Hepatocyte (in vitro differentiated cells): ENCODE measurements at regions not wholly inside any gene's neighbourhood (a gene's known extent, or its start where the extent isn't known, plus 50 kb on each side); places are given as distances from the start of the nearest gene placed in this dataset.

Experiments
- DNase-seq: peaks from one replicate; pipeline ENCODE4 v3.0.0-alpha.2; 2016; ENCODE audit warnings: low spot score
- H2AFZ ChIP-seq: fragments of 200-600 bp; sonication (generic); 2 replicates; pipeline ENCODE4 v1.6.0; 2016; ENCODE audit warnings: antibody characterized with exemption, mild to moderate bottlenecking
- H3K27ac ChIP-seq: fragments of 200-600 bp; sonication (generic); 2 replicates; pipeline ENCODE4 v1.5.1; 2016; ENCODE audit warnings: mild to moderate bottlenecking
- H3K27me3 ChIP-seq: fragments of 200-600 bp; sonication (generic); 2 replicates; pipeline ENCODE4 v1.6.1; 2016
- H3K36me3 ChIP-seq: fragments of 200-600 bp; sonication (generic); replicated peaks from 2 replicates; pipeline ENCODE4 v1.5.1; 2016; ENCODE audit warnings: low read depth; ENCODE audit not compliant: insufficient read depth
- H3K4me1 ChIP-seq: fragments of 200-600 bp; sonication (generic); 2 replicates; pipeline ENCODE4 v1.5.1; 2016; ENCODE audit warnings: mild to moderate bottlenecking, moderate library complexity; ENCODE audit not compliant: insufficient read depth
- H3K4me2 ChIP-seq: fragments of 200-600 bp; sonication (generic); 2 replicates; pipeline ENCODE4 v1.6.0; 2016
- H3K4me3 ChIP-seq: fragments of 200-600 bp; sonication (generic); 2 replicates; pipeline ENCODE4 v1.5.1; 2016; ENCODE audit warnings: mild to moderate bottlenecking
- H3K79me2 ChIP-seq: fragments of 200-600 bp; sonication (generic); 2 replicates; pipeline ENCODE4 v1.6.0; 2017; ENCODE audit warnings: mild to moderate bottlenecking
- H3K9me2 ChIP-seq: fragments of 200-600 bp; sonication (generic); replicated peaks from 2 replicates; pipeline ENCODE4 v1.6.0; 2017; ENCODE audit warnings: mild to moderate bottlenecking; ENCODE audit not compliant: insufficient read depth
- H3K9me3 ChIP-seq: fragments of 200-600 bp; sonication (generic); 2 replicates; pipeline ENCODE4 v1.5.1; 2016; ENCODE audit warnings: low read depth, mild to moderate bottlenecking
- H4K20me1 ChIP-seq: fragments of 200-600 bp; sonication (generic); 2 replicates; pipeline ENCODE4 v1.6.0; 2016; ENCODE audit warnings: mild to moderate bottlenecking; ENCODE audit not compliant: insufficient read depth, poor library complexity, severe bottlenecking
- EZH2 ChIP-seq: fragments of 200-600 bp; sonication (generic); IDR thresholded peaks from 2 replicates; pipeline ENCODE4 v1.6.1; 2016; ENCODE audit warnings: antibody characterized with exemption, mild to moderate bottlenecking, borderline replicate concordance
- EZH2phosphoT487 ChIP-seq: fragments of 200-600 bp; sonication (generic); IDR thresholded peaks from one replicate; pipeline ENCODE4 v1.6.1; 2018; ENCODE audit warnings: antibody characterized with exemption, mild to moderate bottlenecking, low read depth, moderate library complexity; ENCODE audit not compliant: unreplicated experiment, severe bottlenecking
- WGBS: methylation state at CpG from one replicate; pipeline ENCODE4 v1.1.6; 2016; ENCODE audit warnings: low lambda C conversion rate; ENCODE audit errors: missing lambda C conversion rate; 5-methylcytosine and 5-hydroxymethylcytosine counted together
- TF ChIP-seq, protein P1 (sequence below): fragments of 200-600 bp; sonication (generic); IDR thresholded peaks from 2 replicates; pipeline ENCODE4 v1.5.1; 2016; ENCODE audit warnings: antibody characterized with exemption, mild to moderate bottlenecking; ENCODE audit not compliant: poor library complexity

- no peaks in the 10 kb centered on the region for H3K9me2 ChIP-seq
- H2AFZ ChIP-seq = no peak overlapping the region
- no peaks in the 10 kb centered on the region for H3K79me2 ChIP-seq
- no peak overlapping the region for H3K4me3 ChIP-seq
- H3K27ac ChIP-seq = no peak overlapping the region
- H3K36me3 ChIP-seq = no peaks in the 10 kb centered on the region
- no peak for TF ChIP-seq EZH2phosphoT487
- TF ChIP-seq, protein P1, sequence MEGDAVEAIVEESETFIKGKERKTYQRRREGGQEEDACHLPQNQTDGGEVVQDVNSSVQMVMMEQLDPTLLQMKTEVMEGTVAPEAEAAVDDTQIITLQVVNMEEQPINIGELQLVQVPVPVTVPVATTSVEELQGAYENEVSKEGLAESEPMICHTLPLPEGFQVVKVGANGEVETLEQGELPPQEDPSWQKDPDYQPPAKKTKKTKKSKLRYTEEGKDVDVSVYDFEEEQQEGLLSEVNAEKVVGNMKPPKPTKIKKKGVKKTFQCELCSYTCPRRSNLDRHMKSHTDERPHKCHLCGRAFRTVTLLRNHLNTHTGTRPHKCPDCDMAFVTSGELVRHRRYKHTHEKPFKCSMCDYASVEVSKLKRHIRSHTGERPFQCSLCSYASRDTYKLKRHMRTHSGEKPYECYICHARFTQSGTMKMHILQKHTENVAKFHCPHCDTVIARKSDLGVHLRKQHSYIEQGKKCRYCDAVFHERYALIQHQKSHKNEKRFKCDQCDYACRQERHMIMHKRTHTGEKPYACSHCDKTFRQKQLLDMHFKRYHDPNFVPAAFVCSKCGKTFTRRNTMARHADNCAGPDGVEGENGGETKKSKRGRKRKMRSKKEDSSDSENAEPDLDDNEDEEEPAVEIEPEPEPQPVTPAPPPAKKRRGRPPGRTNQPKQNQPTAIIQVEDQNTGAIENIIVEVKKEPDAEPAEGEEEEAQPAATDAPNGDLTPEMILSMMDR = no peak
- no peak for TF ChIP-seq EZH2
- WGBS = 76% methylated on average over 6 of the region's 6 CpGs
- H4K20me1 ChIP-seq = no peaks in the 10 kb centered on the region
- no peak overlapping the region for H3K4me2 ChIP-seq
- H3K9me3 ChIP-seq = no peaks in the 10 kb centered on the region
- no peaks in the 10 kb centered on the region for H3K27me3 ChIP-seq
- no peak for DNase-seq
- no peaks in the 10 kb centered on the region for H3K4me1 ChIP-seq
Observed at GRCh38 chr2:126784045-126784444, 114.6 kb upstream of the TEX51 start.

DNA sequence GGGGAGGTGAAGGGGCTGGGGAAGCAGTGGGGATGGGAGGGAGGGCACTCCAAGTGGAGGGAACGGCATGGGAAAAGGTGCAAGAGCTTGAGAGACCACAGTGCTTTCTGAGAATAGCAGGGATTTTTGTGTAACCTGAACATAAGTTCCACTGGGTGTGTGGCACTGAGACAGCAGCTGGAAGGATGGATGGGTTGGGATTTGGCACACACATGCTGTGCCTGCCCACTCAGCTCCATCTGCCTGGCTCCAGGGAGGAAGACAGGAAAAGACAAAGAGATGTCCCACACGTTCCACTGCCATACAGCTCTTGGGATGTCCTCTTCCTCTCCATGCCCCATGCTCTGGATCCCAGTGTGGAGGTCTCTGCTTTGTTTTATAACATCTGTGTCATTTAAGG, 114.1 kb upstream of the TEX51 start:
- no peaks in the 10 kb centered on the region for H3K36me3 ChIP-seq
- no peaks in the 10 kb centered on the region for H3K9me3 ChIP-seq
- no peaks in the 10 kb centered on the region for H3K9me2 ChIP-seq
- H3K27ac ChIP-seq = no peak overlapping the region
- H2AFZ ChIP-seq = no peak overlapping the region
- DNase-seq = no peak
- no peaks in the 10 kb centered on the region for H3K4me1 ChIP-seq
- H3K27me3 ChIP-seq = no peaks in the 10 kb centered on the region
- H3K79me2 ChIP-seq = no peaks in the 10 kb centered on the region
- H3K4me2 ChIP-seq = no peak overlapping the region
- no peak overlapping the region for H3K4me3 ChIP-seq
- no peaks in the 10 kb centered on the region for H4K20me1 ChIP-seq
- TF ChIP-seq EZH2 (no peak), EZH2phosphoT487 (no peak)
- TF ChIP-seq, protein P1 = no peak
- 88% methylated on average over 2 of the region's 2 CpGs for WGBS

DNA sequence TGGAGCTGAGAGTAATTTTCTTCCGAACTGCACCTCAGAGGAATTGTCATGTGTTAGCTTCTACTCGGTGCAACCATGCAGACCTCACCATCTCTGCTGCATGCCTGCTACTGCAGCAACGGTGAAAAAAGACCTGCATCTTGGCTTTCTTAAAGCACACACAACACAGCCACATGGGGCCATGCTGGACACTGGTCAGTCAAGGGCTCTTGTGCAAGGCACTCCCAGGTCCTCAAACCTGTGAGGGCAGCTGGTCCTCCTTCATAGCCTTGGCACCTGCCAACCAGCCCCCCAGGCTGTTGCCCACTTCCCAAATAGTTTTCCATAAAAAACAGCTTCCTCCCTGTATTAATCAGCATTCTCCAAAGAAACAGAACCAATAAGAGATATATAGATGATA, 113.5 kb upstream of the TEX51 start:
- Histone ChIP-seq H3K27ac (no peak overlapping the region), H3K4me2 (no peak overlapping the region), H3K79me2 (no peaks in the 10 kb centered on the region), H4K20me1 (no peaks in the 10 kb centered on the region), H3K27me3 (no peaks in the 10 kb centered on the region), H3K36me3 (no peaks in the 10 kb centered on the region), H3K9me3 (no peaks in the 10 kb centered on the region), H3K4me1 (no peaks in the 10 kb centered on the region), H3K4me3 (no peak overlapping the region), H3K9me2 (no peaks in the 10 kb centered on the region), H2AFZ (no peak overlapping the region)
- TF ChIP-seq EZH2phosphoT487 (no peak), EZH2 (no peak)
- TF ChIP-seq, protein P1 = no peak
- WGBS = 86% methylated on average over 3 of the region's 3 CpGs
- no peak for DNase-seq

- Histone ChIP-seq H3K9me2 (no peaks in the 10 kb centered on the region), H2AFZ (no peak overlapping the region), H3K27me3 (no peaks in the 10 kb centered on the region), H3K4me3 (no peak overlapping the region), H3K36me3 (no peaks in the 10 kb centered on the region), H3K4me1 (no peaks in the 10 kb centered on the region), H3K79me2 (no peaks in the 10 kb centered on the region), H3K27ac (no peak overlapping the region), H3K4me2 (no peak overlapping the region), H4K20me1 (no peaks in the 10 kb centered on the region), H3K9me3 (no peaks in the 10 kb centered on the region)
- 96% methylated on average over 2 of the region's 2 CpGs for WGBS
- TF ChIP-seq EZH2 (no peak), EZH2phosphoT487 (no peak)
- TF ChIP-seq, protein P1 = no peak
- DNase-seq = no peak
Observed at GRCh38 chr2:126785862-126786261, 112.8 kb upstream of the TEX51 start.
